SK-N-SH (cell line): ENCODE measurements at regions not wholly inside any gene's neighbourhood (a gene's known extent, or its start where the extent isn't known, plus 50 kb on each side); places are given as distances from the start of the nearest gene placed in this dataset.

Experiments
- CTCF ChIA-PET: fragments of 300-600, 350-600 bp; formaldehyde crosslinking; extraction: SDS; loops from one replicate; lab custom pipeline; 2021; lab: Yijun Ruan, JAX
- POLR2A ChIA-PET: fragments of 350-600 bp; sonication (Branson Sonifier 250); formaldehyde crosslinking; extraction: SDS; loops from one replicate; lab custom pipeline; 2020; ENCODE audit warnings: antibody characterized with exemption, inconsistent platforms; lab: Yijun Ruan, JAX
- DNase-seq: peaks from one replicate; pipeline ENCODE4 v3.0.0; 2012
- H2AFZ ChIP-seq: fragments of 200-600 bp; sonication (generic); 2 replicates; pipeline ENCODE4 v1.8.1; 2016; ENCODE audit warnings: antibody characterized with exemption, mild to moderate bottlenecking, low read depth
- H3F3A ChIP-seq: fragments of 200-600 bp; sonication (generic); replicated peaks from 2 replicates; pipeline ENCODE3; 2016; ENCODE audit warnings: antibody characterized with exemption, mild to moderate bottlenecking; ENCODE audit not compliant: insufficient read depth
- H3K27ac ChIP-seq, 2 experiments: fragments of 200-500 bp in 1 of 2; fragments of 200-600 bp in 1 of 2; sonication (Bioruptor generic) in 1 of 2; sonication (generic), shearing (Covaris generic) in 1 of 2; 2 replicates each; pipeline versions ENCODE4 v1.5.1 to v1.6.1; 2014 to 2016; ENCODE audit warnings: low read depth in 2 of 2, inconsistent platforms in 1 of 2, low read length in 1 of 2, mild to moderate bottlenecking in 1 of 2, mixed read lengths in 1 of 2
- H3K27me3 ChIP-seq: fragments of 200-600 bp; sonication (generic), shearing (Covaris generic); 2 replicates; pipeline ENCODE4 v1.6.1; 2016; ENCODE audit warnings: mixed run types; ENCODE audit not compliant: insufficient read depth
- H3K36me3 ChIP-seq, 2 experiments: fragments of 200-500 bp in 1 of 2; fragments of 200-600 bp in 1 of 2; sonication (Bioruptor generic) in 1 of 2; sonication (generic) in 1 of 2; replicated peaks in 1 of 2; 2 replicates each; pipeline versions ENCODE3 to v1.5.1; 2014 to 2016; ENCODE audit warnings: low read length in 1 of 2, mild to moderate bottlenecking in 1 of 2; ENCODE audit not compliant: insufficient read depth in 2 of 2, control insufficient read depth in 1 of 2
- H3K4me1 ChIP-seq, 2 experiments: fragments of 200-500 bp in 1 of 2; fragments of 200-600 bp in 1 of 2; sonication (Bioruptor generic) in 1 of 2; sonication (generic), shearing (Covaris generic) in 1 of 2; 2 replicates each; pipeline versions ENCODE4 v1.5.1 to v1.6.1; 2014 to 2016; ENCODE audit warnings: low read depth in 1 of 2, low read length in 1 of 2, mixed run types in 1 of 2; ENCODE audit not compliant: insufficient read depth in 2 of 2, control insufficient read depth in 1 of 2
- H3K4me2 ChIP-seq: fragments of 200-600 bp; sonication (generic), shearing (Covaris generic); 2 replicates; pipeline ENCODE4 v1.6.1; 2017; ENCODE audit warnings: mixed run types
- H3K4me3 ChIP-seq, 2 experiments: fragments of 200-500 bp in 1 of 2; fragments of 200-600 bp in 1 of 2; sonication (Bioruptor generic) in 1 of 2; sonication (generic), shearing (Covaris generic) in 1 of 2; 2 replicates each; pipeline versions ENCODE4 v1.5.1 to v1.8.1; 2014 to 2016; ENCODE audit warnings: low read depth in 2 of 2, inconsistent platforms in 1 of 2, low read length in 1 of 2, mild to moderate bottlenecking in 1 of 2, mixed read lengths in 1 of 2, moderate library complexity in 1 of 2
- H3K79me2 ChIP-seq: fragments of 200-600 bp; sonication (generic); 2 replicates; pipeline ENCODE4 v1.8.1; 2017; ENCODE audit warnings: mild to moderate bottlenecking; ENCODE audit not compliant: insufficient read depth
- H3K9ac ChIP-seq: fragments of 200-600 bp; sonication (generic); 2 replicates; pipeline ENCODE4 v1.6.1; 2017; ENCODE audit warnings: mixed run types
- H3K9me2 ChIP-seq: fragments of 200-600 bp; sonication (generic); 2 replicates; pipeline ENCODE4 v1.6.1; 2017; ENCODE audit warnings: mixed run types
- H3K9me3 ChIP-seq: fragments of 200-600 bp; sonication (generic); 2 replicates; pipeline ENCODE4 v1.6.1; 2017; ENCODE audit warnings: mixed run types, mild to moderate bottlenecking, moderate library complexity
- H4K20me1 ChIP-seq: fragments of 200-600 bp; sonication (generic); 2 replicates; pipeline ENCODE4 v1.6.1; 2017; ENCODE audit warnings: mild to moderate bottlenecking, mixed run types; ENCODE audit not compliant: insufficient read depth
- CHD2 ChIP-seq: fragments of 150-350 bp; IDR thresholded peaks from 2 replicates; pipeline ENCODE4 v1.6.1; 2018; ENCODE audit warnings: low read length; ENCODE audit not compliant: partially characterized antibody
- EP300 ChIP-seq, 2 experiments: IDR thresholded peaks; 2 replicates each; pipeline versions ENCODE4 v1.4.0 to v1.6.1; 2012; ENCODE audit warnings: borderline replicate concordance in 1 of 2, low read depth in 1 of 2, low read length in 1 of 2
- FOXM1 ChIP-seq: IDR thresholded peaks from 2 replicates; pipeline ENCODE4 v1.4.0; 2012; ENCODE audit warnings: low read depth, mild to moderate bottlenecking
- GABPA ChIP-seq: IDR thresholded peaks from 2 replicates; pipeline ENCODE4 v1.4.0; 2012; ENCODE audit warnings: low read depth, mild to moderate bottlenecking
- GATA2 ChIP-seq: sonication (generic); formaldehyde crosslinking; IDR thresholded peaks from 2 replicates; pipeline ENCODE4 v1.5.0; 2020; ENCODE audit warnings: mild to moderate bottlenecking, missing genetic modification reagents
- JUND ChIP-seq: IDR thresholded peaks from 2 replicates; pipeline ENCODE4 v1.4.0; 2012
- MEF2A ChIP-seq: IDR thresholded peaks from 2 replicates; pipeline ENCODE4 v1.4.0; 2012; ENCODE audit warnings: low read depth, borderline replicate concordance
- RCOR1 ChIP-seq: fragments of 150-350 bp; IDR thresholded peaks from 2 replicates; pipeline ENCODE4 v1.6.1; 2017; ENCODE audit warnings: antibody characterized with exemption, low read length
- RFX5 ChIP-seq: IDR thresholded peaks from 2 replicates; pipeline ENCODE4 v1.6.1; 2012; ENCODE audit warnings: mild to moderate bottlenecking, improper control_type of control experiment, low read length
- SMC3 ChIP-seq: IDR thresholded peaks from 2 replicates; pipeline ENCODE4 v1.6.1; 2012; ENCODE audit warnings: low read depth, low read length, improper control_type of control experiment
- TCF12 ChIP-seq: IDR thresholded peaks from 2 replicates; pipeline ENCODE4 v1.4.0; 2012
- YY1 ChIP-seq: IDR thresholded peaks from 2 replicates; pipeline ENCODE4 v1.4.0; 2012; ENCODE audit warnings: low read depth, mild to moderate bottlenecking
- WGBS: methylation state at CpG from one replicate; pipeline ENCODE4 v1.1.6; 2017; ENCODE audit warnings: low lambda C conversion rate; 5-methylcytosine and 5-hydroxymethylcytosine counted together
- TF ChIP-seq, protein P1 (sequence below): fragments of 200-600 bp; sonication (generic); IDR thresholded peaks from 2 replicates; pipeline ENCODE4 v1.6.1; 2017; ENCODE audit warnings: antibody characterized with exemption, mild to moderate bottlenecking, moderate library complexity
- TF ChIP-seq, protein P2 (sequence below): IDR thresholded peaks from 2 replicates; pipeline ENCODE4 v1.4.0; 2012; ENCODE audit warnings: low read depth, borderline replicate concordance
- TF ChIP-seq, protein P3 (sequence below): fragments of 150-350 bp; IDR thresholded peaks from 2 replicates; pipeline ENCODE4 v1.6.1; 2016; ENCODE audit warnings: mild to moderate bottlenecking, low read depth, low read length
- TF ChIP-seq, protein P4 (sequence below): fragments of 150-350 bp; IDR thresholded peaks from 2 replicates; pipeline ENCODE4 v1.6.1; 2017; ENCODE audit warnings: antibody characterized with exemption, low read length, low read depth, borderline replicate concordance
- TF ChIP-seq, protein P5 (sequence below): IDR thresholded peaks from 2 replicates; pipeline ENCODE4 v1.6.1; 2012; ENCODE audit warnings: mild to moderate bottlenecking, low read depth, low read length, moderate library complexity

DNA sequence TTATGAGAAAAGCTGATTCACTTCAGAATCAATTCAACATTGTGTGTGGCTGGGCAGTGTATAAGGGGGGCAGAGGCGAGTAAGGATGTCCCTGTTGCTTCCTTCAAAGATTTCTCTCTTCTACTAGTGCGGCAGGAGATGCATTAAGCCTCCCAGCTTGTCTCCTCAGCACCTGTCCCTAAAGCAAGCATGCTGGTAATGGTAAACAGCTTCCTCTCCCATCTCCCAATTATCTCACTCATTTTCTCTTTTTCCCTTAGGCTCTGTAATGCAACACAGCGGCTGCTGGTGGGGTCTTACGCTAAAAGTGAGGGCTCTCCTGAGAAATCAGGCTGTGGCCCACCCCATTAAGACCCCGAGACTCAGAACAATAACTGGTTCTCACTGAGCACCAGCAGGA, 306.4 kb upstream of the ROPN1 start:
- no peaks in the 10 kb centered on the region for H3K9me3 ChIP-seq
- ChIA-PET CTCF (interaction anchor here (0.9 to 1.8 kb wide), 9 partner anchors 11 to 261 kb away, joined by 3 to 7 read pairs (median 4); no protein-coding TSS in a partner anchor), POLR2A (interaction anchor here (2.5 kb wide), 1 partner anchor 20 kb away, joined by 6 read pairs; no protein-coding TSS in a partner anchor)
- H3K9ac ChIP-seq, result no peak overlapping the region
- H3K36me3 ChIP-seq, result peaks cover 0 to 9% of the 10 kb centered on the region in 2 experiments
- H2AFZ ChIP-seq, result no peak overlapping the region
- TF ChIP-seq, protein P1, sequence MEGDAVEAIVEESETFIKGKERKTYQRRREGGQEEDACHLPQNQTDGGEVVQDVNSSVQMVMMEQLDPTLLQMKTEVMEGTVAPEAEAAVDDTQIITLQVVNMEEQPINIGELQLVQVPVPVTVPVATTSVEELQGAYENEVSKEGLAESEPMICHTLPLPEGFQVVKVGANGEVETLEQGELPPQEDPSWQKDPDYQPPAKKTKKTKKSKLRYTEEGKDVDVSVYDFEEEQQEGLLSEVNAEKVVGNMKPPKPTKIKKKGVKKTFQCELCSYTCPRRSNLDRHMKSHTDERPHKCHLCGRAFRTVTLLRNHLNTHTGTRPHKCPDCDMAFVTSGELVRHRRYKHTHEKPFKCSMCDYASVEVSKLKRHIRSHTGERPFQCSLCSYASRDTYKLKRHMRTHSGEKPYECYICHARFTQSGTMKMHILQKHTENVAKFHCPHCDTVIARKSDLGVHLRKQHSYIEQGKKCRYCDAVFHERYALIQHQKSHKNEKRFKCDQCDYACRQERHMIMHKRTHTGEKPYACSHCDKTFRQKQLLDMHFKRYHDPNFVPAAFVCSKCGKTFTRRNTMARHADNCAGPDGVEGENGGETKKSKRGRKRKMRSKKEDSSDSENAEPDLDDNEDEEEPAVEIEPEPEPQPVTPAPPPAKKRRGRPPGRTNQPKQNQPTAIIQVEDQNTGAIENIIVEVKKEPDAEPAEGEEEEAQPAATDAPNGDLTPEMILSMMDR, result no peak
- TF ChIP-seq, protein P2, sequence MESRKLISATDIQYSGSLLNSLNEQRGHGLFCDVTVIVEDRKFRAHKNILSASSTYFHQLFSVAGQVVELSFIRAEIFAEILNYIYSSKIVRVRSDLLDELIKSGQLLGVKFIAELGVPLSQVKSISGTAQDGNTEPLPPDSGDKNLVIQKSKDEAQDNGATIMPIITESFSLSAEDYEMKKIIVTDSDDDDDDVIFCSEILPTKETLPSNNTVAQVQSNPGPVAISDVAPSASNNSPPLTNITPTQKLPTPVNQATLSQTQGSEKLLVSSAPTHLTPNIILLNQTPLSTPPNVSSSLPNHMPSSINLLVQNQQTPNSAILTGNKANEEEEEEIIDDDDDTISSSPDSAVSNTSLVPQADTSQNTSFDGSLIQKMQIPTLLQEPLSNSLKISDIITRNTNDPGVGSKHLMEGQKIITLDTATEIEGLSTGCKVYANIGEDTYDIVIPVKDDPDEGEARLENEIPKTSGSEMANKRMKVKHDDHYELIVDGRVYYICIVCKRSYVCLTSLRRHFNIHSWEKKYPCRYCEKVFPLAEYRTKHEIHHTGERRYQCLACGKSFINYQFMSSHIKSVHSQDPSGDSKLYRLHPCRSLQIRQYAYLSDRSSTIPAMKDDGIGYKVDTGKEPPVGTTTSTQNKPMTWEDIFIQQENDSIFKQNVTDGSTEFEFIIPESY, result no peak
- no peak for TF ChIP-seq JUND
- TF ChIP-seq, protein P3, sequence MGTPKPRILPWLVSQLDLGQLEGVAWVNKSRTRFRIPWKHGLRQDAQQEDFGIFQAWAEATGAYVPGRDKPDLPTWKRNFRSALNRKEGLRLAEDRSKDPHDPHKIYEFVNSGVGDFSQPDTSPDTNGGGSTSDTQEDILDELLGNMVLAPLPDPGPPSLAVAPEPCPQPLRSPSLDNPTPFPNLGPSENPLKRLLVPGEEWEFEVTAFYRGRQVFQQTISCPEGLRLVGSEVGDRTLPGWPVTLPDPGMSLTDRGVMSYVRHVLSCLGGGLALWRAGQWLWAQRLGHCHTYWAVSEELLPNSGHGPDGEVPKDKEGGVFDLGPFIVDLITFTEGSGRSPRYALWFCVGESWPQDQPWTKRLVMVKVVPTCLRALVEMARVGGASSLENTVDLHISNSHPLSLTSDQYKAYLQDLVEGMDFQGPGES, result no peak
- no peak for TF ChIP-seq GABPA
- no peak for TF ChIP-seq FOXM1
- TF ChIP-seq GATA2 (CRISPR knock-in tag), result no peak
- TF ChIP-seq RCOR1, result no peak
- TF ChIP-seq CHD2, result no peak
- no peak for TF ChIP-seq TCF12
- TF ChIP-seq, protein P4, sequence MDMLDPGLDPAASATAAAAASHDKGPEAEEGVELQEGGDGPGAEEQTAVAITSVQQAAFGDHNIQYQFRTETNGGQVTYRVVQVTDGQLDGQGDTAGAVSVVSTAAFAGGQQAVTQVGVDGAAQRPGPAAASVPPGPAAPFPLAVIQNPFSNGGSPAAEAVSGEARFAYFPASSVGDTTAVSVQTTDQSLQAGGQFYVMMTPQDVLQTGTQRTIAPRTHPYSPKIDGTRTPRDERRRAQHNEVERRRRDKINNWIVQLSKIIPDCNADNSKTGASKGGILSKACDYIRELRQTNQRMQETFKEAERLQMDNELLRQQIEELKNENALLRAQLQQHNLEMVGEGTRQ, result no peak
- TF ChIP-seq YY1, result no peak
- no peak for TF ChIP-seq EP300 (IDR thresholded peaks at IDR 0.05; ENCODE audit: borderline replicate concordance in 1 of 2, low read depth in 1 of 2, low read length in 1 of 2)
- no peak for TF ChIP-seq MEF2A
- no peak for TF ChIP-seq RFX5
- no peak for TF ChIP-seq SMC3
- TF ChIP-seq, protein P5, sequence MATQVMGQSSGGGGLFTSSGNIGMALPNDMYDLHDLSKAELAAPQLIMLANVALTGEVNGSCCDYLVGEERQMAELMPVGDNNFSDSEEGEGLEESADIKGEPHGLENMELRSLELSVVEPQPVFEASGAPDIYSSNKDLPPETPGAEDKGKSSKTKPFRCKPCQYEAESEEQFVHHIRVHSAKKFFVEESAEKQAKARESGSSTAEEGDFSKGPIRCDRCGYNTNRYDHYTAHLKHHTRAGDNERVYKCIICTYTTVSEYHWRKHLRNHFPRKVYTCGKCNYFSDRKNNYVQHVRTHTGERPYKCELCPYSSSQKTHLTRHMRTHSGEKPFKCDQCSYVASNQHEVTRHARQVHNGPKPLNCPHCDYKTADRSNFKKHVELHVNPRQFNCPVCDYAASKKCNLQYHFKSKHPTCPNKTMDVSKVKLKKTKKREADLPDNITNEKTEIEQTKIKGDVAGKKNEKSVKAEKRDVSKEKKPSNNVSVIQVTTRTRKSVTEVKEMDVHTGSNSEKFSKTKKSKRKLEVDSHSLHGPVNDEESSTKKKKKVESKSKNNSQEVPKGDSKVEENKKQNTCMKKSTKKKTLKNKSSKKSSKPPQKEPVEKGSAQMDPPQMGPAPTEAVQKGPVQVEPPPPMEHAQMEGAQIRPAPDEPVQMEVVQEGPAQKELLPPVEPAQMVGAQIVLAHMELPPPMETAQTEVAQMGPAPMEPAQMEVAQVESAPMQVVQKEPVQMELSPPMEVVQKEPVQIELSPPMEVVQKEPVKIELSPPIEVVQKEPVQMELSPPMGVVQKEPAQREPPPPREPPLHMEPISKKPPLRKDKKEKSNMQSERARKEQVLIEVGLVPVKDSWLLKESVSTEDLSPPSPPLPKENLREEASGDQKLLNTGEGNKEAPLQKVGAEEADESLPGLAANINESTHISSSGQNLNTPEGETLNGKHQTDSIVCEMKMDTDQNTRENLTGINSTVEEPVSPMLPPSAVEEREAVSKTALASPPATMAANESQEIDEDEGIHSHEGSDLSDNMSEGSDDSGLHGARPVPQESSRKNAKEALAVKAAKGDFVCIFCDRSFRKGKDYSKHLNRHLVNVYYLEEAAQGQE, result no peak
- peaks cover 15 to 58% of the 10 kb centered on the region in 2 experiments for H3K4me1 ChIP-seq
- no peaks in the 10 kb centered on the region for H3K79me2 ChIP-seq
- no peak overlapping the region for H3K4me2 ChIP-seq
- no peak for DNase-seq
- H3F3A ChIP-seq, result no peaks in the 10 kb centered on the region
- no peaks in the 10 kb centered on the region for H4K20me1 ChIP-seq
- WGBS, result 69% methylated on average over 5 of the region's 5 CpGs
- H3K4me3 ChIP-seq, result no peak overlapping the region
- no peaks in the 10 kb centered on the region for H3K9me2 ChIP-seq
- H3K27ac ChIP-seq, result peak overlapping the region in 1 of 2 experiments; percentile 98; a peak in 2 of 4 replicates
- no peaks in the 10 kb centered on the region for H3K27me3 ChIP-seq
